ENCODE measurements at regions not wholly inside any gene's neighbourhood (a gene's known extent, or its start where the extent isn't known, plus 50 kb on each side); places are given as distances from the start of the nearest gene placed in this dataset.
"Not testable (repeated sequence)": the region's sequence is repeated elsewhere in the genome, so short reads cannot be mapped to it uniquely, and the experiment has no call there.

- no peak for DNase-seq (ENCODE audit: low read depth, low spot score)
Observed at GRCh38 chr16:64730261-64730660, 391.6 kb downstream of the CDH11 start.

GRCh38 chr16:64724339-64724738, 397.5 kb downstream of the CDH11 start:
- DNase-seq (ENCODE audit: low read depth, low spot score) = no peak

GRCh38 chr16:64718486-64718885, 403.4 kb downstream of the CDH11 start:
- no peak for DNase-seq (ENCODE audit: low read depth, low spot score)

DNA sequence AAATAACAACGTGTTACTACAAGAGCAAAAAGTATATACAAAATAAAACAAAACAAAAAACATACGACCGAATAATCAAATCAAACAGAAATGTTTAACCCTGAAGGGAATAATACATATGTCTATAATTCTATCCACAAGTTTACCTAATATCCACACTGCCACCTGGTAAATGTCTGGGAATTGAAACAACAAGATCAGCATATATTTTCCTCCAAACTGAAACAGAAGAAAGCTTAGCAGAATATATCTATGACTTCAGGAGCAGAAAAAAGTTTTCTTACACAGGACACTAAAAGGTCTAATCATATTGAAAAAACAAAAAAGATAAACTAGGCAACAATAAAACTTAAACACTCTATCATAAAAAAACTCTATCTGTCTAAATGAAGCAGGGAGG, 404.0 kb downstream of the CDH11 start:
- no peak for DNase-seq (ENCODE audit: low read depth, low spot score)

DNA sequence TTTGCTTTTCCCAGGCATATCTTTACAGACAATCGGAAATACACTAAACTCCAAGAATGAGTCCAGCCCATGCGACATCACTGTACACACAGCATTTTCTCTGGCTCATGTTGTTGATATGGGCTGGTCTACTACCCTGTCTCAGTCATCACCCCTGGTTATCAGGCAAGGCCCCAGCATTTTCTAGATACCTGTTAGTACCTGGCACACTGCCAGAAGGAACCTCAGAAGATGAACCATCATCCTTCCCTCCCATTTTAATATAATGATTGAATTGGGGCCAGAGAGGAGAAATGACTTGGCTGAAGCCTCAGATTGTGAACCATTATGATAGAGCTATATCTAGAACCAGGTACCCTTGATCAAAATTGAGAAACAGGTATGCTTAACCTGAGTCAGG, 406.2 kb downstream of the CDH11 start:
- DNase-seq (ENCODE audit: low read depth, low spot score) = no peak

GRCh38 chr16:64712026-64712425, 409.8 kb downstream of the CDH11 start:
- no peak for DNase-seq (ENCODE audit: low read depth, low spot score)

GRCh38 chr16:64711596-64711995, 410.3 kb downstream of the CDH11 start:
- DNase-seq (ENCODE audit: low read depth, low spot score) = no peak

- no peak for DNase-seq (ENCODE audit: low read depth, low spot score)
Observed at GRCh38 chr16:64711026-64711425, 410.8 kb downstream of the CDH11 start.

DNA sequence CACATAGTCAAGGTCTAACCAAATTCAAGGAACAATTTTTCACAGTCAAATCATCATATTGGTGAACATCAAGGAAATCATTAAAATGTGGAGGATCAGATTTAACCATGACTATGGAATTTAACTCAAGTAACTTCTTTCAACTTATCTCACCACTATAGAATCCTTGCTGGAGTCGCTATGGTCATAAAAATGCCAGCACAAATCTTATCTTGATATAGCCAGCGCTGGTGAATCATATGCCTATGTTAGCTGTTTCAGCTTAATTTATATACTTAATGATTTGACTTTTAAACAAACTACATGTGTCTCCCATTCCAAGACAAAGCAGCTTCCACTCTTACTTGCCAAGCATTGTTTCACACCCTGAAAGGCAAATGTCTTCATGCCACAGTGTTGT, 416.4 kb downstream of the CDH11 start:
- no peak for DNase-seq (ENCODE audit: low read depth, low spot score)

GRCh38 chr16:64704386-64704785, 417.5 kb downstream of the CDH11 start:
- DNase-seq (ENCODE audit: low read depth, low spot score) = no peak

GRCh38 chr16:64702415-64702814, 419.4 kb downstream of the CDH11 start:
- DNase-seq (ENCODE audit: low read depth, low spot score) = no peak

- no peak for DNase-seq (ENCODE audit: low read depth, low spot score)
Observed at GRCh38 chr16:64700628-64701027, 421.2 kb downstream of the CDH11 start.

DNA sequence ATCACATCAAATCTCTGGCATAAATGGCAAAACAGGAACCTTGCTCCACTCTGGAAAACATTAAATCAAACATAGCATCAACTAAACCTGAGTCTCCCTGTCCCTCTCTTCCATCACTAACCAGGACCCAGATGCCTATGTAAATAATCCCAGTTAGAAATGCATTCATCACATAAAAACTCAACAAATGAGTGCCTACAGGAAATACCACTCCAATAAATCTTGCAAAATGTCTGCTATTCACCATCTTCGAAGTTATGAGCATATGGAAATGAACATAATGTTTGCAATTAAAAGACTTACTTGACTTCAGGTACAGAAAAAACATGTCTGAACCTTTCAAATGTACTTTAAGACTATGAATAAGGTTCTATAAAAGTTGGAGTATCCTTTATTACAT, 425.0 kb downstream of the CDH11 start:
- DNase-seq (ENCODE audit: low read depth, low spot score) = no peak

DNA sequence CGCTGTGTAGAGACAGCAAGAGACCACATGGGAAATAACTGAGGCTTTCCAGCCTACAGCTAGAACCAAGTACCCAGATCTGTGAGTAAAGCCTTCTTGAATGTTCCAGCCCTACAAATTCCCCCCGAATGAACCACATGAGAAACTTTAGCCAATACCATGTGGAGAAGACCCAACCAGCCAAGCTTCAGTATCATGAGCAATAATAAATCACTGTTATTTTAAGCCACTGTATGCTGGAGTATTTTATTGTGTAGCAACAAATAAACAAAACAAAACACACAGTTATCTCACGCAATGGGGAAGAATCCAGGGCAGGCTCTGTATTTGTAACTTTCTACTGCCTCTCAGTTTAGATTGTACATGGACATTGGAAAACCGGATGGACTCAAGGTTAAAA, 426.2 kb downstream of the CDH11 start:
- DNase-seq (ENCODE audit: low read depth, low spot score) = no peak

- no peak for DNase-seq (ENCODE audit: low read depth, low spot score)
Observed at GRCh38 chr16:64693946-64694345, 427.9 kb downstream of the CDH11 start.

DNA sequence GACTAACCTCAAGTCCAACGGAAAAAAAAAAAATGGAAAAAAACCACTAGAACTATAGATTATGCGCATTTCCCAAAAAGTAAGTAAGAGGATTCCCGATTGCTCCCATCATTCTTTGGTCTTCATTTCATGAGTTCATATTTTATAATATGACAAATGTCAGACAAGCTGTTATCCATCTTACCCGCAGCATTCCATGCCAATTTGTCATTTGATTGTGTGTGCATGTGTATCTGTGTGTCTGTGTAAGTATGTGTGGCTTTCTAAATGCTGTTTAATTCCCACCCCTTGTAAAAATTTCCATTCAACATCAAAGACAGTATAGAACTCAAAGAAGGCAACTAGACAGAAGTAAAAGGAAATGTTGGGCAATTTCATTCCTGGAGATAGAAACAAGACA, 434.1 kb downstream of the CDH11 start:
- DNase-seq (ENCODE audit: low read depth, low spot score) = no peak

- DNase-seq (ENCODE audit: low read depth, low spot score) = no peak
Observed at GRCh38 chr16:64687123-64687522, 434.7 kb downstream of the CDH11 start.

DNA sequence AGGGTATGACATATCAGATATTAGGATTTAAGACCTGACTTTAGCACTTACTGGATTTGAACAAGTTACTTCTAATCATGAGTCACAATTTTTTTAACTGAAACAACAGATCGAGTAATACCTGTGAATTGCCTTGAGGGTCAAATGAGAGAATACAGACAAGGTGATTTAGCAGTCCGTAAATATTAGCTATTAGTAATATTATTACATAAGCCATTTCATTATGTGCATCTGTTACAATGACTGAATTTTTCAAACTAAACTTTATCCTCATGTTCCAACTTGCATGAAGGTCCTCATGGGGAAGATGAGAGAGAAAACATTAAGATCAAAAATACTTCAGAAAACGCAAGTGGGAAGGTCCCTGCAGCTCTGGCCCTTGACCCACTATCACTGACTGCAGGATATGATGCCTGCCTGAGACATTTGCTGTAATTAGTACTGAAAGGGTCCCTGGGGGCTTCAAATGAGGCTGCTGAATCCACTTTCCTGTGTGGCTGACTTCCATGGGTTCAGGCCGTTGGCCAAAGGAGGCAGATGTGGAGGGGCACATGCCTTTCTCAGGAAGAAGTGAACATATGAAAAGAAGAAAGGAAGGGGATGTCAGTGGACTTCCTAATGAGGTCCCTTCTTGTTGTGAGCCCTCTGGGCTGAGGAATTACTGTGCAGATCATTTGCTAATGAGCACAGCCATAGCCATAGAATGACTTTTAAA, 441.7 kb downstream of the CDH11 start:
- no peak for DNase-seq (ENCODE audit: low read depth, low spot score)

- DNase-seq (ENCODE audit: low read depth, low spot score) = no peak
Observed at GRCh38 chr16:64669573-64669972, 452.3 kb downstream of the CDH11 start.

DNA sequence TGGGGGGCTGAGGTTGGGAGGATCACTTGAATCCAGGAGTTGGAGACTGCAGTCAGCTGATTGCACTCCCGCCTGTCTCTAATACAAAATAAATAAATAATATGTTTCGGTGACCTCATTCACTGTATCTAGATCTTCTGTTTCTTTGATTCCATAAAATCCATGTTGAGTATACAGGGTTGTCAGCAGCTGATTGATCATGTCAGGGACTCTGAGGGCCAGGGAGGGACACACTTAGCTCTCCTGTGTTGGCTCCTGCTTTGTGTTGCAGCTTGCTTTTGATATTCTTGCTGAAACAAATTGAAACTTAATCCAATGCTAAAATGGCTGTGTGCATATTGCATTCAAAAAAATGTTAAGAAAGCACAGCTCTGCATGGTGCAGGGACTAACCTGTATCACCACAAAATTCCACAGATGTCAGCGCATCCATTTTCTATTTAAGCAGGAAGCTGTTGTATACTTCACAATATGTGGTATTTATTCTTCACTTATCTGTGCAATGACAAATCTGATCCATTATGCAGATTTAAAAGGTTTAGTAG, 454.5 kb downstream of the CDH11 start:
- no peak for DNase-seq (ENCODE audit: low read depth, low spot score)

- not testable (repeated sequence) for DNase-seq (ENCODE audit: low read depth, low spot score)
Observed at GRCh38 chr16:64662312-64662711, 459.6 kb downstream of the CDH11 start.

GRCh38 chr16:64659866-64660265, 462.0 kb downstream of the CDH11 start:
- no peak for DNase-seq (ENCODE audit: low read depth, low spot score)

- DNase-seq (ENCODE audit: low read depth, low spot score) = no peak
Observed at GRCh38 chr16:64657316-64658011, 464.4 kb downstream of the CDH11 start.
